ENCODE measurements at regions not wholly inside any gene's neighbourhood (a gene's known extent, or its start where the extent isn't known, plus 50 kb on each side); places are given as distances from the start of the nearest gene placed in this dataset.
"Not testable (repeated sequence)": the region's sequence is repeated elsewhere in the genome, so short reads cannot be mapped to it uniquely, and the experiment has no call there.

DNA sequence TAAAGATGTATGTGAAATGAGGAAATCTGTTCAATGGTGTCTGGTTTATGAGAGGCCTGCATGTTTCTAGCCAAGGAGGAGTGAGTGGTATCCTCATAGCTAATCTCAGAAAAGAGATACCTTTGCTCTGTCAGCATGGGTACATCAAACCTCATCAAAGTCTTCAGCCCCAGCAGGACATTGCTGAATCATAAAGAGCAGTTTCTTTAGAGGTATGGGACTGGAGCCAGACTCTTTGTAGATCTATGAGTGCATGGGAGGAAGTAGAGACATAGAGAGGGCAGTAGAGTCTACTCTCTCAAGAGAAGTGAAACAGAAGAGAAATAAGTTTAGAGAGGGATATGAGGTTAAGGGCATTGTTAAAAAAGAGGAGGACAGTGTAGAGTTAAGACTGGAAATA is 1950.9 kb downstream of the ARAP2 start:
- no peak for DNase-seq (ENCODE audit: extremely low read depth, low read depth)
- TF ChIP-seq, protein P1, sequence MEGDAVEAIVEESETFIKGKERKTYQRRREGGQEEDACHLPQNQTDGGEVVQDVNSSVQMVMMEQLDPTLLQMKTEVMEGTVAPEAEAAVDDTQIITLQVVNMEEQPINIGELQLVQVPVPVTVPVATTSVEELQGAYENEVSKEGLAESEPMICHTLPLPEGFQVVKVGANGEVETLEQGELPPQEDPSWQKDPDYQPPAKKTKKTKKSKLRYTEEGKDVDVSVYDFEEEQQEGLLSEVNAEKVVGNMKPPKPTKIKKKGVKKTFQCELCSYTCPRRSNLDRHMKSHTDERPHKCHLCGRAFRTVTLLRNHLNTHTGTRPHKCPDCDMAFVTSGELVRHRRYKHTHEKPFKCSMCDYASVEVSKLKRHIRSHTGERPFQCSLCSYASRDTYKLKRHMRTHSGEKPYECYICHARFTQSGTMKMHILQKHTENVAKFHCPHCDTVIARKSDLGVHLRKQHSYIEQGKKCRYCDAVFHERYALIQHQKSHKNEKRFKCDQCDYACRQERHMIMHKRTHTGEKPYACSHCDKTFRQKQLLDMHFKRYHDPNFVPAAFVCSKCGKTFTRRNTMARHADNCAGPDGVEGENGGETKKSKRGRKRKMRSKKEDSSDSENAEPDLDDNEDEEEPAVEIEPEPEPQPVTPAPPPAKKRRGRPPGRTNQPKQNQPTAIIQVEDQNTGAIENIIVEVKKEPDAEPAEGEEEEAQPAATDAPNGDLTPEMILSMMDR (IDR thresholded peaks at IDR 0.05; ENCODE audit: low read depth, low read length), result no peak

DNA sequence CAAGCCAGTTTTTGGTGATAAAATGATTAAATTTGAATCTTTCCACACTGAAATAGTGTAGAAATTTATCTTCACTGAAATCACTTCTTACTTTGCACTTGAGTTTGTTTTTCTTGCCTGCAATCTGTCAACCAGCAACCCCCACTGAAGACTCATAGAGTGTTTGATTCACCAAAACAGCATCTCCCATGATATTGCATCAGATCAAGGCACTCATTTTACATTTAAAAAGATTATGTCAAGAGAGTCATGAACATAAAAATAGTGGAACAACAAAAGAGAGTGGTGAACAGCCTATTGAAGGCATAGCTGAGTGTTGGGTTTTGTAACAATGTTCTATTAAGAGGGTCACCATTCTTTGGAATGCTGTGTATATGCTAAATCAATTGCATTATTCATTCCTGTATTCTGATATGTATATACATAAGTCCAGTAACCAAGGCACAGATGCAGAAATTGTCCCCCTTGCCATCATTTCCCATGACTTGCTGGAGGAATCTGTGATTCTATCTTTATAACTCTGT is 1934.9 kb downstream of the ARAP2 start:
- TF ChIP-seq, protein P1 (IDR thresholded peaks at IDR 0.05; ENCODE audit: low read depth, low read length), result no peak
- no peak for DNase-seq (ENCODE audit: extremely low read depth, low read depth)

DNA sequence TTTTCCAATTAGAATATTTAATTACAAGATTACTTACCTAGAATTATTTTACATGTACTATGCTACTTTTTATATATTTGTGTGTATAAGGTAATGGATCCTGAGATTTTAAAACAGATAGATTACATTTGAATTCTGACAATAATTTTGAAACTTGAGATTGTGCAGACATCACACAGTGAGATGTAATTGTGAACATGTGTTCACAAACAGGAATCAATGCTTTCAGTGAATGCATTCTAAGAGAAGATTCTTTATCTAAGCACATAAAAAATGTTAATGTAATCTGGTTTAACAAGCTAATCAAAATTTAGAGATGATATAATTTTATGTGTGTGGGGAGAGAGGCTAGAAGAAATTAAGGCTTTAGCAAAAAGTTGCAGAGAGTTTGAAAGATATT is 1925.5 kb downstream of the ARAP2 start:
- TF ChIP-seq, protein P1 (IDR thresholded peaks at IDR 0.05; ENCODE audit: low read depth, low read length), result no peak
- DNase-seq (ENCODE audit: extremely low read depth, low read depth), result no peak

DNA sequence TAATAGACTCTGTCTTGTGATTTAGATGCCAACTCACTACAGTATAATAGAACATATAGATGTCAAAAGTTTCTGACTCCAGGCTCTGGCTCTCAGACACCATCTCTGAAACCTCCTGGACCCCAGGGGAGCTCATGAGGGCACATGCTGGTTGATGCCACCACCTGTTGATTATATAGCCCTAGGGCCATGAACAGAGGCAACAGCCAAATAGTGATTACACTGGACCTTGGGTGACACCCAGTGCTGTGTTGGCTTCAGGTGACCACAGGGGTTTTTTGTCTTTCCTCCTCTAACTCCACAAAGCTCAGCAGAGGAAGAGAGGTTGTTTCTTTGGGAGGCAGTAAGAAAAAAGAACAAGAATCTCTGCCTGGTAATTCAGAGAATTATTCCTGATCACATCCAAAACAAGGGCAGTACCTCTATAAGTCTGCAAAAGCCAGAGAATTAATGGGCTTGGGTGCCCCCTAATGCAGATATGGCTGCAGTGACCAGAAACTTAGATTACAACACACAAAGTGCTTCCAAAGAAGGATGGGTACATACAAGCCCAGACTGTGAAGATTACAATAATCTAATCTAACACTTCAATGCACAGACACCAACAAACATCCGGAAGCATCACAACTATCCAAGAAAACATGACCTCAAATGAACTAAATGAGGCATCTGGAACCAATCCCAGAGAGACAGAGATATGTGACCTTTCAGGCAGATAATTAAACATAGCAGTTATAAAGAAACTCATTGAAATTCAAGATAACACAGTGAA is 1920.6 kb downstream of the ARAP2 start:
- TF ChIP-seq, protein P1 (IDR thresholded peaks at IDR 0.05; ENCODE audit: low read depth, low read length), result peak; percentile 23
- no peak for DNase-seq (ENCODE audit: extremely low read depth, low read depth)

DNA sequence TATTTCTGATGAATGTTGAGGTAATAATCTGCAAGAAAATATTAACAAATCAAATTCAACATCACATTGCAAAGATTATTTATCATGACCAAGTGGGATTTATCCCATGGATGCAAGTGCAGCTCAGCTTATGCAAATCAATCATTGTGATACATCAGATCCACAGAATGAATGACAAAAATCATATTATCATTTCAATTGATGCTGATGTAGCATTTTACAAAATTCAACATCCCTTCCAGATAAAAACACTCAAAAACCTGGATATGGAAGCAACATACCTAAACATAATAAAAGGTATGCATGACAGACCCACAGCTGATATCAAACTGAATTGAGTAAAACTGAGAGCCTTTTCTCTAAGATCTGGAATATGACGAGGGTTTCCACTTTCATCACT is 1915.4 kb downstream of the ARAP2 start:
- DNase-seq (ENCODE audit: extremely low read depth, low read depth), result no peak
- TF ChIP-seq, protein P1 (IDR thresholded peaks at IDR 0.05; ENCODE audit: low read depth, low read length), result no peak

DNA sequence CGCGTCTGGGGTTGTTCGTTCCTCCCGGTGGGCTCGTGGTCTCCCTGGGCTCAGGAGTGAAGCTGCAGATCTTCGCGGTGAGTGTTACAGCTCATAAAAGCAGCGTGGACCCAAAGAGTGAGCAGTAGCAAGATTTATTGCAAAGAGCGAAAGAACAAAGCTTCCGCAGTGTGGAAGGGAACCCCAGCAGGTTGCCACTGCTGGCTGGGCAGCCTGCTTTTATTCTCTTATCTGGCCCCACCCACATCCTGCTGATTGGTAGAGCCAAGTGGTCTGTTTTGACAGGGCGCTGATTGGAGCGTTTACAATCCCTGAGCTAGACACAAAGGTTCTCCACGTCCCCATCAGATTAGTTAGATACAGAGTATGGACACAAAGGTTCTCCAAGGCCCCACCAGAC is 1909.2 kb downstream of the ARAP2 start:
- not testable (repeated sequence) for DNase-seq (ENCODE audit: extremely low read depth, low read depth)

DNA sequence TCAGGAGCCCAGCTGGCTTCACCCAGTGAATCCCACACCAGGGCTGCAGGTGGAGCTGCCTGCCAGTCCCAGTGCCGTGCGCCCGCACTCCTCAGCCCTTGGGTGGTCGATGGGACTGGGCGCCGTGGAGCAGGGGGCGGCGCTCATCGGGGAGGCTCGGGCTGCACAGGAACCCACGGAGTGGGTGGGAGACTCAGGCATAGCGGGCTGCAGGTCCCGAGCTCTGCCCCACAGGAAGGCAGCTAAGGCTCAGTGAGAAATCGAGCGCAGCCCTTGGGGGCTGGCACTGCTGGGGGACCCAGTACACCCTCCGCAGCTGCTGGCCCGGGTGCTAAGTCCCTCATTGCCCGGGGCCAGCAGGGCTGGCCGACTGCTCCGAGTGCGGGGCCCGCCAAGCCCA is 1908.8 kb downstream of the ARAP2 start:
- not testable (repeated sequence) for DNase-seq (ENCODE audit: extremely low read depth, low read depth)

DNA sequence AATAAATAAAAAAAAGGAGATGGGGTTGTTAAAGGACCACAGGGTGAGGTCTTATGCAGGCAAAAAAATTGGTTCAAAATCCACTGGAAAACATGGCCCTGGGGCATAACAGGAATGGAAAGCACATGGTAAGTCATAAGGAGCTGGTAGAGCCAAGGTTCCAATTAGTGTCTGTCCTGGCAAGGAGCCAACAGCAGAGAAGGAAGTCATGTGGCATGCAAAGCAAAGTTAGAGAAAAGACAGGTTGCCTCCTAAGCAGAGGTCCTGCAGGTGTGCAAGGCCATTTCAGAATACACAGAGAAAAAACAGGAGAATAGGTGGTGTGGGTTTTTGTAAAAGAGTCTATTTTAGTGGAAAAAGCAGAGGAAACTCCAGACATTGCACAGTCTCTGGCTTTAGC is 1881.7 kb downstream of the ARAP2 start:
- no peak for DNase-seq (ENCODE audit: extremely low read depth, low read depth)
- TF ChIP-seq, protein P1 (IDR thresholded peaks at IDR 0.05; ENCODE audit: low read depth, low read length), result no peak
